Stomach (tissue), 4 donors: ENCODE measurements at regions not wholly inside any gene's neighbourhood (a gene's known extent, or its start where the extent isn't known, plus 50 kb on each side); places are given as distances from the start of the nearest gene placed in this dataset.

Experiments used
- CTCF ChIP-seq, 7 experiments: fragments of 450-650 bp in 4 of 7; fragments of 200-600 bp in 3 of 7; sonication (generic) in 3 of 7; IDR thresholded peaks; one replicate each; pipeline ENCODE4 v1.5.1; 2016 to 2019; ENCODE audit warnings: antibody characterized with exemption in 7 of 7, control low read depth in 2 of 7, mild to moderate bottlenecking in 1 of 7
- POLR2AphosphoS5 ChIP-seq, 3 donors: sonication (generic); formaldehyde crosslinking; IDR thresholded peaks; one replicate each; pipeline ENCODE4 v1.6.1; 2016; ENCODE audit warnings: antibody characterized with exemption in 3 of 3

DNA sequence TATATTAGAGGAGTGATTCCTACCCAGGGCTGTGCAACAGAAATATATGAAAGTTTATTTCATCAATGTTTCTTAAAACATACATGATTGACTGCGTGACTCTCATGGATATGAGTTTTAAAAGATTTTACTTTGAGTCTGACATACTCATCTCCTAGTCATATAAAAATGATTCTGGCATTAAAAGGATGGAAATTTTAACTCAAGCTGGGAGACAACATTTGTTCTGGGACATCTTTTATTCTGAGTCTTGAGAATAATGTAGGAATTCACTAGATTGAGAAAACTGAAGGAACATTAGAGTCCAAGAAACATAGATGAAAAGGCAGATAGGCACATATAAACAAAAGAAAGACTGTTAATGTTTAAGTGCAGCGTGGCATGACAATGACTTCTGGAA is 649.6 kb downstream of the SPRY1 start:
- no peak for TF ChIP-seq POLR2AphosphoS5 (IDR thresholded peaks at IDR 0.05)
- TF ChIP-seq CTCF (IDR thresholded peaks at IDR 0.05) = no peak
